GM13977 (cell line): ENCODE measurements at regions not wholly inside any gene's neighbourhood (a gene's known extent, or its start where the extent isn't known, plus 50 kb on each side); places are given as distances from the start of the nearest gene placed in this dataset.

Experiments
- DNase-seq: peaks from one replicate; pipeline ENCODE4 v3.0.0; 2012; ENCODE audit warnings: low spot score
- CTCF ChIP-seq: IDR thresholded peaks from 2 replicates; pipeline ENCODE4 v1.5.1; 2012; ENCODE audit warnings: mild to moderate bottlenecking, control low read depth; ENCODE audit not compliant: insufficient read depth; ENCODE audit errors: extremely low read depth, missing control alignments
- in situ Hi-C: fragments of 300-500 bp; cut with MboI; formaldehyde crosslinking; loops from one replicate; pipeline ENCODE4 v1.12.0; 2022; ENCODE audit warnings: low sequenced_read_pairs, low pct_unique_long_range_greater_than_20kb, mixed read lengths, inconsistent platforms; ENCODE audit not compliant: unreplicated experiment

- in situ Hi-C loops: no loop called here
- TF ChIP-seq CTCF: no peak
- DNase-seq: no peak
Observed at GRCh38 chr10:131841131-131841660, 59.6 kb upstream of the PPP2R2D start.

- no peak for TF ChIP-seq CTCF
- in situ Hi-C loops: no loop called here
- no peak for DNase-seq
Observed at GRCh38 chr10:131841661-131842139, 59.1 kb upstream of the PPP2R2D start.

GRCh38 chr10:131842351-131843088 lies 58.3 kb upstream of the PPP2R2D start:
- DNase-seq: no peak
- in situ Hi-C loops: no loop called here
- TF ChIP-seq CTCF: no peak

- no peak for TF ChIP-seq CTCF
- in situ Hi-C loops: no loop called here
- no peak for DNase-seq
Observed at GRCh38 chr10:131843089-131843595, 57.7 kb upstream of the PPP2R2D start.

GRCh38 chr10:131843881-131844284 lies 56.9 kb upstream of the PPP2R2D start:
- no peak for DNase-seq
- in situ Hi-C loops: no loop called here
- TF ChIP-seq CTCF: no peak

- in situ Hi-C loops: no loop called here
- no peak for DNase-seq
- no peak for TF ChIP-seq CTCF
Observed at GRCh38 chr10:131844529-131845084, 56.2 kb upstream of the PPP2R2D start.
